B cell (primary cell): ENCODE measurements at regions not wholly inside any gene's neighbourhood (a gene's known extent, or its start where the extent isn't known, plus 50 kb on each side); places are given as distances from the start of the nearest gene placed in this dataset.
"Not testable (repeated sequence)": the region's sequence is repeated elsewhere in the genome, so short reads cannot be mapped to it uniquely, and the experiment has no call there.

ENCODE experiments used
- EZH2 ChIP-seq: IDR thresholded peaks from 2 replicates; pipeline ENCODE4 v1.6.1; 2012; ENCODE audit warnings: borderline replicate concordance, low read depth, mild to moderate bottlenecking, moderate library complexity, low read length; ENCODE audit not compliant: insufficient read depth, poor library complexity, severe bottlenecking
- TF ChIP-seq, protein P1 (sequence below): fragments of 200-600 bp; IDR thresholded peaks from one replicate; pipeline ENCODE4 v1.8.0; 2022; ENCODE audit warnings: antibody characterized with exemption, mild to moderate bottlenecking

DNA sequence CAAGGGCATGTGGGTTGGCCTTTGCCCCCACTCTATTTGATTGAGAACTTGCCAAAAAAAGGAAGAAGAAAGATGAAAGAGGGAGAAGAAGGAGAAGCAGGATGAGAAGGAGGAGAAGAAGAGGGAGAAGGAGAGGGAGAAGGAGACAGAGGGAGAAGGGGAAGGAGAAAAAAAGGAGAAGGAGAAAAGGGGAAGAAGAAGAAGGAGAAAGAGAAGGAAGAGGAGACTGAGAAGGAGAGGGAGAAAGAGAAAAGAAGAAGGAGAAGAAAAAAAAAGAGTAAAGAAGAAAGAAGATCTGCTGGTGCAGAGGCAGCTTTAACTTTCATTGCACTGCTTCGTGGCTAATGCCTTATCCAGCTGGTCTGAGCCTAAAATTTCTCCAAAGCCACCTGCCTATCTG, 144.4 kb downstream of the ZNF22 start:
- TF ChIP-seq, protein P1, sequence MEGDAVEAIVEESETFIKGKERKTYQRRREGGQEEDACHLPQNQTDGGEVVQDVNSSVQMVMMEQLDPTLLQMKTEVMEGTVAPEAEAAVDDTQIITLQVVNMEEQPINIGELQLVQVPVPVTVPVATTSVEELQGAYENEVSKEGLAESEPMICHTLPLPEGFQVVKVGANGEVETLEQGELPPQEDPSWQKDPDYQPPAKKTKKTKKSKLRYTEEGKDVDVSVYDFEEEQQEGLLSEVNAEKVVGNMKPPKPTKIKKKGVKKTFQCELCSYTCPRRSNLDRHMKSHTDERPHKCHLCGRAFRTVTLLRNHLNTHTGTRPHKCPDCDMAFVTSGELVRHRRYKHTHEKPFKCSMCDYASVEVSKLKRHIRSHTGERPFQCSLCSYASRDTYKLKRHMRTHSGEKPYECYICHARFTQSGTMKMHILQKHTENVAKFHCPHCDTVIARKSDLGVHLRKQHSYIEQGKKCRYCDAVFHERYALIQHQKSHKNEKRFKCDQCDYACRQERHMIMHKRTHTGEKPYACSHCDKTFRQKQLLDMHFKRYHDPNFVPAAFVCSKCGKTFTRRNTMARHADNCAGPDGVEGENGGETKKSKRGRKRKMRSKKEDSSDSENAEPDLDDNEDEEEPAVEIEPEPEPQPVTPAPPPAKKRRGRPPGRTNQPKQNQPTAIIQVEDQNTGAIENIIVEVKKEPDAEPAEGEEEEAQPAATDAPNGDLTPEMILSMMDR, result peak; percentile 14
- not testable (repeated sequence) for TF ChIP-seq EZH2
